RWPE2 (cell line): ENCODE measurements at regions not wholly inside any gene's neighbourhood (a gene's known extent, or its start where the extent isn't known, plus 50 kb on each side); places are given as distances from the start of the nearest gene placed in this dataset.

Experiments
- ATAC-seq: fragments of 200-7000 bp; cut with Tn5 transposase; 3 replicates; pipeline ENCODE4 v1.9.1; 2021; ENCODE audit warnings: low read depth
- DNase-seq: peaks from one replicate; pipeline ENCODE4 v3.0.0-alpha.2; 2020; ENCODE audit warnings: low spot score
- H3K27ac ChIP-seq: fragments of 450-650 bp; 2 replicates; pipeline ENCODE4 v1.5.1; 2017; ENCODE audit warnings: mild to moderate bottlenecking; ENCODE audit not compliant: poor library complexity, severe bottlenecking
- H3K27me3 ChIP-seq: fragments of 250-450 bp; sonication (Bioruptor Pico); 2 replicates; pipeline ENCODE4 v1.5.1; 2021; ENCODE audit warnings: mild to moderate bottlenecking, moderate library complexity; ENCODE audit not compliant: insufficient read depth, poor library complexity, severe bottlenecking
- H3K36me3 ChIP-seq: fragments of 250-450 bp; sonication (Bioruptor Pico); 2 replicates; pipeline ENCODE4 v1.5.1; 2020; ENCODE audit warnings: low read depth, mild to moderate bottlenecking, moderate library complexity
- H3K4me1 ChIP-seq: fragments of 250-450 bp; sonication (Bioruptor Pico); 2 replicates; pipeline ENCODE4 v1.5.1; 2021; ENCODE audit warnings: mild to moderate bottlenecking, moderate library complexity; ENCODE audit not compliant: insufficient read depth, poor library complexity, severe bottlenecking
- H3K4me3 ChIP-seq: fragments of 250-450 bp; sonication (Bioruptor Pico); 2 replicates; pipeline ENCODE4 v1.5.1; 2021; ENCODE audit warnings: mild to moderate bottlenecking, moderate library complexity; ENCODE audit not compliant: severe bottlenecking
- H3K9me3 ChIP-seq: fragments of 250-450 bp; sonication (Bioruptor Pico); 2 replicates; pipeline ENCODE4 v1.5.1; 2021; ENCODE audit warnings: mild to moderate bottlenecking, moderate library complexity; ENCODE audit not compliant: severe bottlenecking
- TF ChIP-seq, protein P1 (sequence below): fragments of 450-650 bp; IDR thresholded peaks from one replicate; pipeline ENCODE4 v1.5.1; 2017; ENCODE audit warnings: mild to moderate bottlenecking, moderate library complexity; ENCODE audit not compliant: poor library complexity, severe bottlenecking

DNA sequence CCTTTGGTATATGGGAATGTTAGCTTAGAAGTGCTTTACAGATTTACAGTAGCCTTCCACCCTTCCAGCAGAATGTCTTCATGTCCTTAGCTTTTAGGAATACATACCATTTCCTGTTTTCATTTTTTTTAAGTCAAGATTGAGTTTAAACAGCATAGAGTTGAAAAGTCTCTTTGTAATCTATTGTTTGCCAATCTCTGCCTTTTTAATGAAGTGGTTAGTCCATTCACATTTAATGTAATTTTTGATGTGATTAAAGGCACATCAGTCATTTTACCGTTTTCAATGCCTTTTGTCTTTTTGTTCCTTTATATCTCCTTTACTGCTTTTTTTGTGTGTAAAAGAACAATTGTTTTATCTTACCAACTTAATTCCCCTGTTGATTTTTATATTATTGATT is 233.4 kb upstream of the SMIM21 start:
- H3K4me1 ChIP-seq: no peaks in the 10 kb centered on the region
- DNase-seq: no peak
- H3K36me3 ChIP-seq: no peaks in the 10 kb centered on the region
- H3K9me3 ChIP-seq: peaks cover 2% of the 10 kb centered on the region
- TF ChIP-seq, protein P1, sequence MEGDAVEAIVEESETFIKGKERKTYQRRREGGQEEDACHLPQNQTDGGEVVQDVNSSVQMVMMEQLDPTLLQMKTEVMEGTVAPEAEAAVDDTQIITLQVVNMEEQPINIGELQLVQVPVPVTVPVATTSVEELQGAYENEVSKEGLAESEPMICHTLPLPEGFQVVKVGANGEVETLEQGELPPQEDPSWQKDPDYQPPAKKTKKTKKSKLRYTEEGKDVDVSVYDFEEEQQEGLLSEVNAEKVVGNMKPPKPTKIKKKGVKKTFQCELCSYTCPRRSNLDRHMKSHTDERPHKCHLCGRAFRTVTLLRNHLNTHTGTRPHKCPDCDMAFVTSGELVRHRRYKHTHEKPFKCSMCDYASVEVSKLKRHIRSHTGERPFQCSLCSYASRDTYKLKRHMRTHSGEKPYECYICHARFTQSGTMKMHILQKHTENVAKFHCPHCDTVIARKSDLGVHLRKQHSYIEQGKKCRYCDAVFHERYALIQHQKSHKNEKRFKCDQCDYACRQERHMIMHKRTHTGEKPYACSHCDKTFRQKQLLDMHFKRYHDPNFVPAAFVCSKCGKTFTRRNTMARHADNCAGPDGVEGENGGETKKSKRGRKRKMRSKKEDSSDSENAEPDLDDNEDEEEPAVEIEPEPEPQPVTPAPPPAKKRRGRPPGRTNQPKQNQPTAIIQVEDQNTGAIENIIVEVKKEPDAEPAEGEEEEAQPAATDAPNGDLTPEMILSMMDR: no peak
- H3K27ac ChIP-seq: no peak overlapping the region
- H3K4me3 ChIP-seq: no peak overlapping the region
- no peak for ATAC-seq
- peaks cover 2% of the 10 kb centered on the region for H3K27me3 ChIP-seq

- H3K36me3 ChIP-seq: no peaks in the 10 kb centered on the region
- H3K4me1 ChIP-seq: no peaks in the 10 kb centered on the region
- ATAC-seq (no peak), DNase-seq (no peak)
- TF ChIP-seq, protein P1: no peak
- peaks cover 11% of the 10 kb centered on the region for H3K27me3 ChIP-seq
- H3K27ac ChIP-seq: no peak overlapping the region
- peaks cover 2% of the 10 kb centered on the region for H3K9me3 ChIP-seq
- no peak overlapping the region for H3K4me3 ChIP-seq
Measured at GRCh38 chr18:75659535-75660023, 232.1 kb upstream of the SMIM21 start.

DNA sequence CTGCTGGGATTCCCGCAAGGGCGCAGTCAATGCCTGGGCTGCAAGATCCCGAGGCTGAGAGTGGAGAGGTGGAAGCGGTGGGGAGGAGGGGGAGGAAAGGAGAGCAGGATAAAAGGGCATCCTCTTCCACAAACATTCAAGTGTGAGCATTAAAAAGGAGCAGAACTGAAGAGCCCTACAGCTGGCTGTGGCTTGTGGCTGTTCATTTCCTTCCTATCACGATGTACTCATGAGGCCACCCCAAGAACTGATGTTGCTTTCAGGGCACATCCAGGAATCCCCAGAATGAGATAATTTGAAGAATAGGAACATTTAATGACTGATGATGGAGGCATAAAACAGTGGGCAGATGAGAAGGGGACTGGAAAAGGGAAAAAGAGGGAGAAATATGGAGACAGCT is 230.8 kb upstream of the SMIM21 start:
- ATAC-seq (no peak), DNase-seq (no peak)

GRCh38 chr18:75656563-75657247 is 229.2 kb upstream of the SMIM21 start:
- Histone ChIP-seq H3K9me3 (peaks cover 2% of the 10 kb centered on the region), H3K4me1 (no peaks in the 10 kb centered on the region), H3K27me3 (peaks cover 14% of the 10 kb centered on the region), H3K36me3 (no peaks in the 10 kb centered on the region), H3K27ac (no peak overlapping the region), H3K4me3 (no peak overlapping the region)
- TF ChIP-seq, protein P1: no peak
- ATAC-seq: no peak
- no peak for DNase-seq

More for the DNA sequence above, 230.8 kb upstream of the SMIM21 start:
- no peaks in the 10 kb centered on the region for H3K36me3 ChIP-seq
- H3K4me1 ChIP-seq: no peaks in the 10 kb centered on the region
- H3K9me3 ChIP-seq: peaks cover 2% of the 10 kb centered on the region
- H3K27me3 ChIP-seq: peaks cover 14% of the 10 kb centered on the region
- TF ChIP-seq, protein P1: no peak
- no peak overlapping the region for H3K4me3 ChIP-seq
- H3K27ac ChIP-seq: no peak overlapping the region

GRCh38 chr18:75656035-75656434 is 228.5 kb upstream of the SMIM21 start:
- TF ChIP-seq, protein P1: no peak
- peaks cover 2% of the 10 kb centered on the region for H3K9me3 ChIP-seq
- H3K27me3 ChIP-seq: peaks cover 14% of the 10 kb centered on the region
- H3K4me1 ChIP-seq: no peaks in the 10 kb centered on the region
- H3K27ac ChIP-seq: no peak overlapping the region
- DNase-seq (no peak), ATAC-seq (no peak)
- no peak overlapping the region for H3K4me3 ChIP-seq
- no peaks in the 10 kb centered on the region for H3K36me3 ChIP-seq
